OCI-LY1 (cell line): ENCODE measurements at regions not wholly inside any gene's neighbourhood (a gene's known extent, or its start where the extent isn't known, plus 50 kb on each side); places are given as distances from the start of the nearest gene placed in this dataset.

Experiments
- H2AFZ ChIP-seq: fragments of 200-600 bp; sonication (generic), shearing (Covaris generic); 2 replicates; pipeline ENCODE4 v1.6.0; 2014; ENCODE audit warnings: antibody characterized with exemption, mild to moderate bottlenecking, low read length
- H3F3A ChIP-seq: fragments of 200-600 bp; sonication (generic), shearing (Covaris generic); 2 replicates; pipeline ENCODE4 v1.6.0; 2014; ENCODE audit warnings: mild to moderate bottlenecking, antibody characterized with exemption, low read length, moderate library complexity; ENCODE audit not compliant: insufficient read depth
- H3K27ac ChIP-seq: fragments of 200-600 bp; sonication (generic); 2 replicates; pipeline ENCODE4 v1.5.1; 2014; ENCODE audit warnings: low read length, mixed run types, mild to moderate bottlenecking, low read depth; ENCODE audit not compliant: poor library complexity, severe bottlenecking
- H3K27me3 ChIP-seq: fragments of 200-600 bp; sonication (generic); 2 replicates; pipeline ENCODE4 v1.6.0; 2014; ENCODE audit warnings: antibody characterized with exemption, mild to moderate bottlenecking, low read length, moderate library complexity; ENCODE audit not compliant: insufficient read depth
- H3K36me3 ChIP-seq: fragments of 200-600 bp; sonication (generic); 2 replicates; pipeline ENCODE4 v1.6.1; 2014; ENCODE audit warnings: mild to moderate bottlenecking, antibody characterized with exemption, low read length, moderate library complexity, mixed read lengths; ENCODE audit not compliant: insufficient read depth
- H3K4me1 ChIP-seq: fragments of 200-600 bp; sonication (generic); 2 replicates; pipeline ENCODE4 v1.5.1; 2014; ENCODE audit warnings: mild to moderate bottlenecking, low read length, moderate library complexity; ENCODE audit not compliant: insufficient read depth, severe bottlenecking
- H3K4me2 ChIP-seq: fragments of 200-600 bp; sonication (generic), shearing (Covaris generic); 2 replicates; pipeline ENCODE4 v1.6.1; 2014; ENCODE audit warnings: low read length
- H3K4me3 ChIP-seq: fragments of 200-600 bp; sonication (generic); 2 replicates; pipeline ENCODE4 v1.5.1; 2014; ENCODE audit warnings: low read length, low read depth, mild to moderate bottlenecking, mixed read lengths; ENCODE audit not compliant: poor library complexity, severe bottlenecking
- H3K79me2 ChIP-seq: fragments of 200-600 bp; shearing (Covaris generic); 2 replicates; pipeline ENCODE4 v1.6.1; 2016; ENCODE audit warnings: mixed run types, low read length, mixed read lengths; ENCODE audit not compliant: insufficient read depth
- H3K9ac ChIP-seq: fragments of 200-600 bp; sonication (generic), shearing (Covaris generic); 2 replicates; pipeline ENCODE4 v1.6.1; 2014; ENCODE audit warnings: mild to moderate bottlenecking, low read length, mixed read lengths
- H3K9me2 ChIP-seq: fragments of 200-600 bp; sonication (generic), shearing (Covaris generic); 2 replicates; pipeline ENCODE4 v1.6.1; 2014; ENCODE audit warnings: low read depth, mild to moderate bottlenecking, low read length, mixed read lengths
- H3K9me3 ChIP-seq: fragments of 200-600 bp; shearing (Covaris generic); 2 replicates; pipeline ENCODE4 v1.6.1; 2014; ENCODE audit warnings: low read length, mixed read lengths
- H4K20me1 ChIP-seq: fragments of 200-600 bp; sonication (generic), shearing (Covaris generic); 2 replicates; pipeline ENCODE4 v1.6.0; 2016; ENCODE audit warnings: mild to moderate bottlenecking, low read length; ENCODE audit not compliant: insufficient read depth
- EZH2 ChIP-seq: fragments of 200-600 bp; sonication (generic), shearing (Covaris generic); IDR thresholded peaks from 2 replicates; pipeline ENCODE4 v1.8.0; 2017; ENCODE audit warnings: borderline replicate concordance, mixed run types, mild to moderate bottlenecking, antibody characterized with exemption, low read length, moderate library complexity, mixed read lengths
- TF ChIP-seq, protein P1 (sequence below): fragments of 200-600 bp; sonication (generic), shearing (Covaris generic); IDR thresholded peaks from 2 replicates; pipeline ENCODE4 v1.5.1; 2017; ENCODE audit warnings: mild to moderate bottlenecking, antibody characterized with exemption, low read length, moderate library complexity, mixed read lengths

DNA sequence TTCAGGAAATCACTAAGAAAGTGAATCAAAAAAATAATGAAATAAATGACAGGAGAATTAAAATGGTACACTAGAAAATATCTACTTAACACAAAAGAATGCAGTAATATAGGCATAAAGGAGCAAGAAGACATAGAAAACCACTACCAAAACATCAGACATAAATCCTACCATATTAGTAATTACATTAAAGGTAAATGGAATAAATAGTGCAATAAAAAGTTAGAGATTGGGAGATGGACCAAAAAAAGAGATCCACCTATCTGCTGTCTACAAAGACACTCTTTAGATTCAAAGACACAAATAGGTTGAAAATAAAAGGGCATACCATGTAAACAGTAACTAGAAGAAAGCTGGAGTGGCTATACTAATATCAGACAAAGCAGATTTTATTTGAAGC, 167.0 kb upstream of the SAMSN1 start:
- H3K4me2 ChIP-seq: no peak overlapping the region
- TF ChIP-seq, protein P1, sequence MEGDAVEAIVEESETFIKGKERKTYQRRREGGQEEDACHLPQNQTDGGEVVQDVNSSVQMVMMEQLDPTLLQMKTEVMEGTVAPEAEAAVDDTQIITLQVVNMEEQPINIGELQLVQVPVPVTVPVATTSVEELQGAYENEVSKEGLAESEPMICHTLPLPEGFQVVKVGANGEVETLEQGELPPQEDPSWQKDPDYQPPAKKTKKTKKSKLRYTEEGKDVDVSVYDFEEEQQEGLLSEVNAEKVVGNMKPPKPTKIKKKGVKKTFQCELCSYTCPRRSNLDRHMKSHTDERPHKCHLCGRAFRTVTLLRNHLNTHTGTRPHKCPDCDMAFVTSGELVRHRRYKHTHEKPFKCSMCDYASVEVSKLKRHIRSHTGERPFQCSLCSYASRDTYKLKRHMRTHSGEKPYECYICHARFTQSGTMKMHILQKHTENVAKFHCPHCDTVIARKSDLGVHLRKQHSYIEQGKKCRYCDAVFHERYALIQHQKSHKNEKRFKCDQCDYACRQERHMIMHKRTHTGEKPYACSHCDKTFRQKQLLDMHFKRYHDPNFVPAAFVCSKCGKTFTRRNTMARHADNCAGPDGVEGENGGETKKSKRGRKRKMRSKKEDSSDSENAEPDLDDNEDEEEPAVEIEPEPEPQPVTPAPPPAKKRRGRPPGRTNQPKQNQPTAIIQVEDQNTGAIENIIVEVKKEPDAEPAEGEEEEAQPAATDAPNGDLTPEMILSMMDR: no peak
- TF ChIP-seq EZH2: no peak

GRCh38 chr21:14712121-14712715, 166.1 kb upstream of the SAMSN1 start:
- Histone ChIP-seq H3K9me3 (peaks cover 3% of the 10 kb centered on the region; the same call in 1 of the 2 replicates), H3F3A (no peaks in the 10 kb centered on the region), H3K9me2 (no peaks in the 10 kb centered on the region), H3K36me3 (no peaks in the 10 kb centered on the region), H3K27ac (no peak overlapping the region), H4K20me1 (no peaks in the 10 kb centered on the region), H3K27me3 (no peaks in the 10 kb centered on the region), H2AFZ (no peak overlapping the region), H3K9ac (no peak overlapping the region), H3K79me2 (no peaks in the 10 kb centered on the region), H3K4me2 (no peak overlapping the region), H3K4me1 (no peaks in the 10 kb centered on the region), H3K4me3 (no peak overlapping the region)
- TF ChIP-seq EZH2: no peak
- TF ChIP-seq, protein P1: no peak

More for the DNA sequence above, 167.0 kb upstream of the SAMSN1 start:
- H3K36me3 ChIP-seq: no peaks in the 10 kb centered on the region
- H3K9me2 ChIP-seq: no peaks in the 10 kb centered on the region
- H2AFZ ChIP-seq: no peak overlapping the region
- no peak overlapping the region for H3K27ac ChIP-seq
- H3K4me1 ChIP-seq: no peaks in the 10 kb centered on the region
- no peaks in the 10 kb centered on the region for H4K20me1 ChIP-seq
- H3K9ac ChIP-seq: no peak overlapping the region
- H3K4me3 ChIP-seq: no peak overlapping the region
- no peaks in the 10 kb centered on the region for H3K79me2 ChIP-seq
- no peaks in the 10 kb centered on the region for H3K27me3 ChIP-seq
- H3F3A ChIP-seq: no peaks in the 10 kb centered on the region
- peaks cover 3% of the 10 kb centered on the region; the same call in 1 of the 2 replicates for H3K9me3 ChIP-seq

GRCh38 chr21:14711287-14711686, 165.2 kb upstream of the SAMSN1 start:
- Histone ChIP-seq H3K9me3 (peaks cover 3% of the 10 kb centered on the region; the same call in 1 of the 2 replicates), H3K4me2 (no peak overlapping the region), H3K36me3 (no peaks in the 10 kb centered on the region), H3F3A (no peaks in the 10 kb centered on the region), H3K4me3 (no peak overlapping the region), H4K20me1 (no peaks in the 10 kb centered on the region), H3K27me3 (no peaks in the 10 kb centered on the region), H3K4me1 (no peaks in the 10 kb centered on the region), H3K9ac (no peak overlapping the region), H3K79me2 (no peaks in the 10 kb centered on the region), H2AFZ (no peak overlapping the region), H3K27ac (no peak overlapping the region), H3K9me2 (no peaks in the 10 kb centered on the region)
- TF ChIP-seq EZH2: no peak
- TF ChIP-seq, protein P1: no peak
